ENCODE measurements at regions not wholly inside any gene's neighbourhood (a gene's known extent, or its start where the extent isn't known, plus 50 kb on each side); places are given as distances from the start of the nearest gene placed in this dataset.

- Mint-ChIP-seq H3K27me3 (ENCODE audit: low read depth, poor library complexity) (peaks cover 39% of the 10 kb centered on the region), H3K36me3 (ENCODE audit: low read depth) (no peaks in the 10 kb centered on the region), H3K27ac (peak overlapping the region; percentile 12), H3K4me1 (peaks cover 8% of the 10 kb centered on the region), H3K4me3 (no peak overlapping the region), H3K9me3 (no peaks in the 10 kb centered on the region)
- no peak for DNase-seq
- TF ChIP-seq CTCF (IDR thresholded peaks at IDR 0.05): no peak
Measured at GRCh38 chr6:165895421-165896165, 232.6 kb upstream of the PDE10A start.

- no peak for DNase-seq
- no peaks in the 10 kb centered on the region for H3K9me3 Mint-ChIP-seq
- no peak overlapping the region for H3K27ac Mint-ChIP-seq
- peaks cover 5% of the 10 kb centered on the region for H3K4me1 Mint-ChIP-seq
- no peak for TF ChIP-seq CTCF (IDR thresholded peaks at IDR 0.05)
- peaks cover 43% of the 10 kb centered on the region for H3K27me3 Mint-ChIP-seq (ENCODE audit: low read depth, poor library complexity)
- H3K36me3 Mint-ChIP-seq (ENCODE audit: low read depth): no peaks in the 10 kb centered on the region
- H3K4me3 Mint-ChIP-seq: no peak overlapping the region
Measured at GRCh38 chr6:165894171-165894825, 231.3 kb upstream of the PDE10A start.

- H3K9me3 Mint-ChIP-seq: no peaks in the 10 kb centered on the region
- no peaks in the 10 kb centered on the region for H3K36me3 Mint-ChIP-seq (ENCODE audit: low read depth)
- no peak overlapping the region for H3K4me3 Mint-ChIP-seq
- TF ChIP-seq CTCF (IDR thresholded peaks at IDR 0.05): no peak
- peaks cover 41% of the 10 kb centered on the region for H3K27me3 Mint-ChIP-seq (ENCODE audit: low read depth, poor library complexity)
- H3K4me1 Mint-ChIP-seq: peaks cover 5% of the 10 kb centered on the region
- DNase-seq: no peak
- H3K27ac Mint-ChIP-seq: no peak overlapping the region
Measured at GRCh38 chr6:165893431-165893830, 230.4 kb upstream of the PDE10A start.

- H3K4me3 Mint-ChIP-seq: no peak overlapping the region
- H3K27ac Mint-ChIP-seq: no peak overlapping the region
- peaks cover 5% of the 10 kb centered on the region for H3K4me1 Mint-ChIP-seq
- H3K36me3 Mint-ChIP-seq (ENCODE audit: low read depth): peaks cover 9% of the 10 kb centered on the region
- H3K27me3 Mint-ChIP-seq (ENCODE audit: low read depth, poor library complexity): peaks cover 38% of the 10 kb centered on the region
- peak; percentile 14 for TF ChIP-seq CTCF (IDR thresholded peaks at IDR 0.05)
- H3K9me3 Mint-ChIP-seq: peaks cover 19% of the 10 kb centered on the region
- no peak for DNase-seq
Measured at GRCh38 chr6:165891320-165891719, 228.3 kb upstream of the PDE10A start.

- TF ChIP-seq CTCF (IDR thresholded peaks at IDR 0.05): no peak
- Mint-ChIP-seq H3K9me3 (peaks cover 20% of the 10 kb centered on the region), H3K36me3 (ENCODE audit: low read depth) (peaks cover 9% of the 10 kb centered on the region), H3K4me3 (no peak overlapping the region), H3K27ac (no peak overlapping the region), H3K27me3 (ENCODE audit: low read depth, poor library complexity) (peaks cover 39% of the 10 kb centered on the region), H3K4me1 (peaks cover 5% of the 10 kb centered on the region)
- no peak for DNase-seq
Measured at GRCh38 chr6:165890404-165890735, 227.3 kb upstream of the PDE10A start.
